SK-N-SH (cell line): ENCODE measurements at regions not wholly inside any gene's neighbourhood (a gene's known extent, or its start where the extent isn't known, plus 50 kb on each side); places are given as distances from the start of the nearest gene placed in this dataset.

ENCODE experiments used
- CTCF ChIA-PET: fragments of 300-600, 350-600 bp; formaldehyde crosslinking; extraction: SDS; loops from one replicate; lab custom pipeline; 2021; lab: Yijun Ruan, JAX
- POLR2A ChIA-PET: fragments of 350-600 bp; sonication (Branson Sonifier 250); formaldehyde crosslinking; extraction: SDS; loops from one replicate; lab custom pipeline; 2020; ENCODE audit warnings: antibody characterized with exemption, inconsistent platforms; lab: Yijun Ruan, JAX
- DNase-seq: peaks from one replicate; pipeline ENCODE4 v3.0.0; 2012
- H2AFZ ChIP-seq: fragments of 200-600 bp; sonication (generic); 2 replicates; pipeline ENCODE4 v1.8.1; 2016; ENCODE audit warnings: antibody characterized with exemption, mild to moderate bottlenecking, low read depth
- H3F3A ChIP-seq: fragments of 200-600 bp; sonication (generic); replicated peaks from 2 replicates; pipeline ENCODE3; 2016; ENCODE audit warnings: antibody characterized with exemption, mild to moderate bottlenecking; ENCODE audit not compliant: insufficient read depth
- H3K27ac ChIP-seq, 2 experiments: fragments of 200-500 bp in 1 of 2; fragments of 200-600 bp in 1 of 2; sonication (Bioruptor generic) in 1 of 2; sonication (generic), shearing (Covaris generic) in 1 of 2; 2 replicates each; pipeline versions ENCODE4 v1.5.1 to v1.6.1; 2014 to 2016; ENCODE audit warnings: low read depth in 2 of 2, inconsistent platforms in 1 of 2, low read length in 1 of 2, mild to moderate bottlenecking in 1 of 2, mixed read lengths in 1 of 2
- H3K27me3 ChIP-seq: fragments of 200-600 bp; sonication (generic), shearing (Covaris generic); 2 replicates; pipeline ENCODE4 v1.6.1; 2016; ENCODE audit warnings: mixed run types; ENCODE audit not compliant: insufficient read depth
- H3K36me3 ChIP-seq, 2 experiments: fragments of 200-500 bp in 1 of 2; fragments of 200-600 bp in 1 of 2; sonication (Bioruptor generic) in 1 of 2; sonication (generic) in 1 of 2; replicated peaks in 1 of 2; 2 replicates each; pipeline versions ENCODE3 to v1.5.1; 2014 to 2016; ENCODE audit warnings: low read length in 1 of 2, mild to moderate bottlenecking in 1 of 2; ENCODE audit not compliant: insufficient read depth in 2 of 2, control insufficient read depth in 1 of 2
- H3K4me1 ChIP-seq, 2 experiments: fragments of 200-500 bp in 1 of 2; fragments of 200-600 bp in 1 of 2; sonication (Bioruptor generic) in 1 of 2; sonication (generic), shearing (Covaris generic) in 1 of 2; 2 replicates each; pipeline versions ENCODE4 v1.5.1 to v1.6.1; 2014 to 2016; ENCODE audit warnings: low read depth in 1 of 2, low read length in 1 of 2, mixed run types in 1 of 2; ENCODE audit not compliant: insufficient read depth in 2 of 2, control insufficient read depth in 1 of 2
- H3K4me2 ChIP-seq: fragments of 200-600 bp; sonication (generic), shearing (Covaris generic); 2 replicates; pipeline ENCODE4 v1.6.1; 2017; ENCODE audit warnings: mixed run types
- H3K4me3 ChIP-seq, 2 experiments: fragments of 200-500 bp in 1 of 2; fragments of 200-600 bp in 1 of 2; sonication (Bioruptor generic) in 1 of 2; sonication (generic), shearing (Covaris generic) in 1 of 2; 2 replicates each; pipeline versions ENCODE4 v1.5.1 to v1.8.1; 2014 to 2016; ENCODE audit warnings: low read depth in 2 of 2, inconsistent platforms in 1 of 2, low read length in 1 of 2, mild to moderate bottlenecking in 1 of 2, mixed read lengths in 1 of 2, moderate library complexity in 1 of 2
- H3K79me2 ChIP-seq: fragments of 200-600 bp; sonication (generic); 2 replicates; pipeline ENCODE4 v1.8.1; 2017; ENCODE audit warnings: mild to moderate bottlenecking; ENCODE audit not compliant: insufficient read depth
- H3K9ac ChIP-seq: fragments of 200-600 bp; sonication (generic); 2 replicates; pipeline ENCODE4 v1.6.1; 2017; ENCODE audit warnings: mixed run types
- H3K9me2 ChIP-seq: fragments of 200-600 bp; sonication (generic); 2 replicates; pipeline ENCODE4 v1.6.1; 2017; ENCODE audit warnings: mixed run types
- H3K9me3 ChIP-seq: fragments of 200-600 bp; sonication (generic); 2 replicates; pipeline ENCODE4 v1.6.1; 2017; ENCODE audit warnings: mixed run types, mild to moderate bottlenecking, moderate library complexity
- H4K20me1 ChIP-seq: fragments of 200-600 bp; sonication (generic); 2 replicates; pipeline ENCODE4 v1.6.1; 2017; ENCODE audit warnings: mild to moderate bottlenecking, mixed run types; ENCODE audit not compliant: insufficient read depth
- CHD2 ChIP-seq: fragments of 150-350 bp; IDR thresholded peaks from 2 replicates; pipeline ENCODE4 v1.6.1; 2018; ENCODE audit warnings: low read length; ENCODE audit not compliant: partially characterized antibody
- EP300 ChIP-seq, 2 experiments: IDR thresholded peaks; 2 replicates each; pipeline versions ENCODE4 v1.4.0 to v1.6.1; 2012; ENCODE audit warnings: borderline replicate concordance in 1 of 2, low read depth in 1 of 2, low read length in 1 of 2
- EZH2phosphoT487 ChIP-seq: fragments of 200-600 bp; sonication (generic); IDR thresholded peaks from 2 replicates; pipeline ENCODE4 v1.6.1; 2017; ENCODE audit warnings: low read depth, mixed run types, mild to moderate bottlenecking, antibody characterized with exemption, moderate library complexity, borderline replicate concordance
- FOSL2 ChIP-seq: IDR thresholded peaks from 2 replicates; pipeline ENCODE4 v1.4.0; 2012; ENCODE audit warnings: low read depth, mild to moderate bottlenecking, moderate library complexity, borderline replicate concordance
- FOXJ3 ChIP-seq: sonication (generic); formaldehyde crosslinking; IDR thresholded peaks from 2 replicates; pipeline ENCODE4 v1.5.1; 2020; ENCODE audit warnings: mild to moderate bottlenecking, missing genetic modification reagents
- FOXM1 ChIP-seq: IDR thresholded peaks from 2 replicates; pipeline ENCODE4 v1.4.0; 2012; ENCODE audit warnings: low read depth, mild to moderate bottlenecking
- GABPA ChIP-seq: IDR thresholded peaks from 2 replicates; pipeline ENCODE4 v1.4.0; 2012; ENCODE audit warnings: low read depth, mild to moderate bottlenecking
- GATA2 ChIP-seq: sonication (generic); formaldehyde crosslinking; IDR thresholded peaks from 2 replicates; pipeline ENCODE4 v1.5.0; 2020; ENCODE audit warnings: mild to moderate bottlenecking, missing genetic modification reagents
- JUND ChIP-seq: IDR thresholded peaks from 2 replicates; pipeline ENCODE4 v1.4.0; 2012
- MEF2A ChIP-seq: IDR thresholded peaks from 2 replicates; pipeline ENCODE4 v1.4.0; 2012; ENCODE audit warnings: low read depth, borderline replicate concordance
- NFIC ChIP-seq: IDR thresholded peaks from 2 replicates; pipeline ENCODE4 v1.4.0; 2012; ENCODE audit warnings: borderline replicate concordance
- PBX3 ChIP-seq: IDR thresholded peaks from 2 replicates; pipeline ENCODE4; 2012
- RAD21 ChIP-seq: IDR thresholded peaks from 2 replicates; pipeline ENCODE4 v1.6.1; 2012; ENCODE audit warnings: mild to moderate bottlenecking, low read length
- RCOR1 ChIP-seq: fragments of 150-350 bp; IDR thresholded peaks from 2 replicates; pipeline ENCODE4 v1.6.1; 2017; ENCODE audit warnings: antibody characterized with exemption, low read length
- RFX5 ChIP-seq: IDR thresholded peaks from 2 replicates; pipeline ENCODE4 v1.6.1; 2012; ENCODE audit warnings: mild to moderate bottlenecking, improper control_type of control experiment, low read length
- RXRA ChIP-seq: IDR thresholded peaks from 2 replicates; pipeline ENCODE4 v1.4.0; 2012; ENCODE audit warnings: low read depth, mild to moderate bottlenecking, borderline replicate concordance
- TCF12 ChIP-seq: IDR thresholded peaks from 2 replicates; pipeline ENCODE4 v1.4.0; 2012
- TEAD4 ChIP-seq: IDR thresholded peaks from 2 replicates; pipeline ENCODE4 v1.4.0; 2012; ENCODE audit warnings: mild to moderate bottlenecking, borderline replicate concordance; ENCODE audit not compliant: insufficient read depth
- YY1 ChIP-seq: IDR thresholded peaks from 2 replicates; pipeline ENCODE4 v1.4.0; 2012; ENCODE audit warnings: low read depth, mild to moderate bottlenecking
- ZBTB33 ChIP-seq: IDR thresholded peaks from 2 replicates; pipeline ENCODE4 v1.4.0; 2012; ENCODE audit warnings: low read depth, borderline replicate concordance
- WGBS: methylation state at CpG from one replicate; pipeline ENCODE4 v1.1.6; 2017; ENCODE audit warnings: low lambda C conversion rate; 5-methylcytosine and 5-hydroxymethylcytosine counted together
- TF ChIP-seq, protein P1 (sequence below): fragments of 150-350 bp; IDR thresholded peaks from 2 replicates; pipeline ENCODE4 v1.6.1; 2017; ENCODE audit warnings: antibody characterized with exemption, low read length, low read depth, borderline replicate concordance
- TF ChIP-seq, protein P2 (sequence below): IDR thresholded peaks from 2 replicates; pipeline ENCODE4 v1.6.1; 2012; ENCODE audit warnings: mild to moderate bottlenecking, low read depth, low read length, moderate library complexity

- Histone ChIP-seq H3K9ac (no peak overlapping the region), H3K79me2 (no peaks in the 10 kb centered on the region), H3K4me1 (peaks cover 0 to 6% of the 10 kb centered on the region in 2 experiments; a peak in 2 of 4 replicates), H3K27ac (no peak overlapping the region), H3F3A (peaks cover 8% of the 10 kb centered on the region), H3K4me2 (no peak overlapping the region)
- POLR2A ChIA-PET: no interaction called here
- TF ChIP-seq CHD2: no peak
- TF ChIP-seq RXRA: no peak
- TF ChIP-seq GATA2 (CRISPR knock-in tag): peak; percentile 50; the same call in 1 of the 2 replicates
- no peak for TF ChIP-seq RFX5
- TF ChIP-seq RCOR1: peak; percentile 94
- TF ChIP-seq TCF12: peak; percentile 71
- TF ChIP-seq MEF2A: no peak
- TF ChIP-seq EP300 (IDR thresholded peaks at IDR 0.05; ENCODE audit: borderline replicate concordance in 1 of 2, low read depth in 1 of 2, low read length in 1 of 2): peak in 1 of 2 experiments; percentile 85; a peak in 2 of 4 replicates
- TF ChIP-seq GABPA: no peak
- TF ChIP-seq, all 33 proteins: peak for 4
- 10% methylated on average over 2 of the region's 2 CpGs for WGBS
- Histone ChIP-seq H3K36me3 (no peaks in the 10 kb centered on the region), H3K27me3 (no peaks in the 10 kb centered on the region), H2AFZ (no peak overlapping the region), H3K4me3 (no peak overlapping the region), H3K9me2 (no peaks in the 10 kb centered on the region), H3K9me3 (no peaks in the 10 kb centered on the region), H4K20me1 (no peaks in the 10 kb centered on the region)
- CTCF ChIA-PET: interaction anchor here (1.0 kb wide), 1 partner anchor 11 kb away, joined by 4 read pairs; no protein-coding TSS in a partner anchor
- DNase-seq: peak; percentile 19
Measured at GRCh38 chr17:13735861-13736260, 134.1 kb upstream of the HS3ST3A1 start.

DNA sequence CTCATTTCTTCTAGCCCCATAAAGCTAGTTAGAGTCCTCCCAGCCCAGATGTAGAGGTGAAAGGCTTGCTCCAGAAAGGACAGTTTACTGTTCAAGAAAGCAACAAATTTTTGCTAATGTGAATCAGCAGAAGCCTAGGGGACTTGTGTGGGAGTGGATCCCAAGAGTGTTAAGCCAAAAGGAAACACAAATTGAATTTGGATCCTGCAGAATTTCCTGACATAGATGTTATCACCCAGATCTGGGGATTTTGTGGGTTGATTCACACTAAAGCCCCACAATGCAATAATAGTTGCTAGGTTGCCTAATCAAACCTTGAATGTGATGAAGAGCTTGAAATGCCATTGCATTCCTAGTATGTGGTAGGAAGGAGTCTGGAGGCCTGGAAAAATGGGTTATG is 135.2 kb upstream of the HS3ST3A1 start:
- H4K20me1 ChIP-seq: no peaks in the 10 kb centered on the region
- H2AFZ ChIP-seq: no peak overlapping the region
- H3K27ac ChIP-seq: peak overlapping the region in 1 of 2 experiments; percentile 43; a peak in 1 of 4 replicates
- H3K27me3 ChIP-seq: no peaks in the 10 kb centered on the region
- H3K36me3 ChIP-seq: no peaks in the 10 kb centered on the region
- CTCF ChIA-PET: no interaction called here
- H3K4me1 ChIP-seq: peaks cover 0 to 6% of the 10 kb centered on the region in 2 experiments; a peak in 2 of 4 replicates
- no peaks in the 10 kb centered on the region for H3K79me2 ChIP-seq
- H3K9me2 ChIP-seq: no peaks in the 10 kb centered on the region
- no peak overlapping the region for H3K4me3 ChIP-seq
- H3K9me3 ChIP-seq: no peaks in the 10 kb centered on the region
- POLR2A ChIA-PET: no interaction called here
- H3K9ac ChIP-seq: no peak overlapping the region
- TF ChIP-seq FOXJ3 (CRISPR knock-in tag) (no peak), EZH2phosphoT487 (no peak), RFX5 (no peak), PBX3 (no peak), NFIC (no peak), JUND (no peak), RCOR1 (no peak), ZBTB33 (no peak), RAD21 (no peak), YY1 (no peak), TEAD4 (no peak), RXRA (no peak), FOXM1 (no peak), FOSL2 (no peak)
- TF ChIP-seq, protein P1, sequence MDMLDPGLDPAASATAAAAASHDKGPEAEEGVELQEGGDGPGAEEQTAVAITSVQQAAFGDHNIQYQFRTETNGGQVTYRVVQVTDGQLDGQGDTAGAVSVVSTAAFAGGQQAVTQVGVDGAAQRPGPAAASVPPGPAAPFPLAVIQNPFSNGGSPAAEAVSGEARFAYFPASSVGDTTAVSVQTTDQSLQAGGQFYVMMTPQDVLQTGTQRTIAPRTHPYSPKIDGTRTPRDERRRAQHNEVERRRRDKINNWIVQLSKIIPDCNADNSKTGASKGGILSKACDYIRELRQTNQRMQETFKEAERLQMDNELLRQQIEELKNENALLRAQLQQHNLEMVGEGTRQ: no peak
- TF ChIP-seq, protein P2, sequence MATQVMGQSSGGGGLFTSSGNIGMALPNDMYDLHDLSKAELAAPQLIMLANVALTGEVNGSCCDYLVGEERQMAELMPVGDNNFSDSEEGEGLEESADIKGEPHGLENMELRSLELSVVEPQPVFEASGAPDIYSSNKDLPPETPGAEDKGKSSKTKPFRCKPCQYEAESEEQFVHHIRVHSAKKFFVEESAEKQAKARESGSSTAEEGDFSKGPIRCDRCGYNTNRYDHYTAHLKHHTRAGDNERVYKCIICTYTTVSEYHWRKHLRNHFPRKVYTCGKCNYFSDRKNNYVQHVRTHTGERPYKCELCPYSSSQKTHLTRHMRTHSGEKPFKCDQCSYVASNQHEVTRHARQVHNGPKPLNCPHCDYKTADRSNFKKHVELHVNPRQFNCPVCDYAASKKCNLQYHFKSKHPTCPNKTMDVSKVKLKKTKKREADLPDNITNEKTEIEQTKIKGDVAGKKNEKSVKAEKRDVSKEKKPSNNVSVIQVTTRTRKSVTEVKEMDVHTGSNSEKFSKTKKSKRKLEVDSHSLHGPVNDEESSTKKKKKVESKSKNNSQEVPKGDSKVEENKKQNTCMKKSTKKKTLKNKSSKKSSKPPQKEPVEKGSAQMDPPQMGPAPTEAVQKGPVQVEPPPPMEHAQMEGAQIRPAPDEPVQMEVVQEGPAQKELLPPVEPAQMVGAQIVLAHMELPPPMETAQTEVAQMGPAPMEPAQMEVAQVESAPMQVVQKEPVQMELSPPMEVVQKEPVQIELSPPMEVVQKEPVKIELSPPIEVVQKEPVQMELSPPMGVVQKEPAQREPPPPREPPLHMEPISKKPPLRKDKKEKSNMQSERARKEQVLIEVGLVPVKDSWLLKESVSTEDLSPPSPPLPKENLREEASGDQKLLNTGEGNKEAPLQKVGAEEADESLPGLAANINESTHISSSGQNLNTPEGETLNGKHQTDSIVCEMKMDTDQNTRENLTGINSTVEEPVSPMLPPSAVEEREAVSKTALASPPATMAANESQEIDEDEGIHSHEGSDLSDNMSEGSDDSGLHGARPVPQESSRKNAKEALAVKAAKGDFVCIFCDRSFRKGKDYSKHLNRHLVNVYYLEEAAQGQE: no peak
- no peak overlapping the region for H3K4me2 ChIP-seq
- H3F3A ChIP-seq: peaks cover 8% of the 10 kb centered on the region
- DNase-seq: no peak
